GM18907 (cell line): ENCODE measurements at regions not wholly inside any gene's neighbourhood (a gene's known extent, or its start where the extent isn't known, plus 50 kb on each side); places are given as distances from the start of the nearest gene placed in this dataset.

Source experiments
- ATAC-seq: cut with Tn5 transposase; IDR thresholded peaks from one replicate; pipeline ENCODE4 v1.9.1; 2021; ENCODE audit warnings: mild to moderate bottlenecking, moderate library complexity; ENCODE audit not compliant: unreplicated experiment

DNA sequence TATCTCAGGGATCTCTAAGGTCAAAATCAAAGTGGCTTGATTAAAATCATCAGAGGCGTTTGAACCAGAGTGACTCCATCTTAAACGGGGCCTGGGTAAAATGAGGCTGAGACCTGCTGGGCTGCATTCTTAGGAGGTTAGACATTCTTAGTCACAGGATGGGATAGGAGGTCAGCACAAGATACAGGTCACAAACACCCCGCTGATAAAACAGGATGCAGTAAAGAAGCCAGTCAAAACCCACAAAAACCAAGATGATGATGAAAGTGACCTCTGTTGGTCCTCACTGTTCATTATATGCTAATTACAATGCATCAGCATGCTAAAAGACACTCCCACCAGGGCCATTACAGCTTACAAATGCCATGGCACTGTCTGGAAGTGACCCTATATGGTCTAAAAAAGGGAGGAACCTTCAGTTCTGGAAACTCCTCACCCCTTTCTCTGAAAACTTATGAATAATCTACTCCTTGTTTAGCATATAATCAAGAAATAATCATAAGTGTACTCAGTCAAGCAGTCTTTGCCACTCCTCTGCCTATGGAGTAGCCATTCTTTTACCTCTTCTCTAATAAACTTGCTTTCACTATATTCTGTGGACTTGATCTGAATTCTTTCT lies 143.3 kb upstream of the SLCO3A1 start:
- no peak for ATAC-seq

DNA sequence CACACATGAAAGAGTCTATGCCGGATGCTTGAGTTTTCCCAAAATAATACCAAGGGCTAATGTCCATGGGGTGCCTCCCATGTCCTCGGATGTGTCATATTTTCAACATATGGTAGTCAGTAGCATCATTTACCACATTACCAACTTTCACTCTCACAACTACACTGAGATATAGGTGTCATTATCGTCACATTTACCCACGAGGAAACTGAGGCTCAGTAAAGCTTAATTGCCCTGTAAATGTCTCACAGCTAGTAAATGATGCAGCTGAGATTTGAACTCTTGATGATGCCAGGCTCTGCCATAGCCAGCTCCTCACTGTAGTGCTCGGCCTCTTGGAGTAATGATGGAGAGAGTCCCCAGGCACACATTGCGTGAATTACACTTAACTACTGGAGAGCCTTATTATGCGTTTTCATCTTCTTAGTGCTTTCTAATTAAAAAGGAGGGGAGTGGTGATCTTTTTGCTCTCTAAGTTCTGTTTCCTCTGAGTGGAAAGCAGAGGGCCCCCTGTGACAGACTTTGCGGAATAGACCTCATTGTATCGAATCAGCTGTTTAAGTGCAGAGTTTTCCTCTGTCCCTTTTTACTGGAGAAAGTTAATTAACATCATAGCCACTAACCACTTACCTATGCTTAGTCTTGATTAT lies 142.0 kb upstream of the SLCO3A1 start:
- ATAC-seq: no peak

DNA sequence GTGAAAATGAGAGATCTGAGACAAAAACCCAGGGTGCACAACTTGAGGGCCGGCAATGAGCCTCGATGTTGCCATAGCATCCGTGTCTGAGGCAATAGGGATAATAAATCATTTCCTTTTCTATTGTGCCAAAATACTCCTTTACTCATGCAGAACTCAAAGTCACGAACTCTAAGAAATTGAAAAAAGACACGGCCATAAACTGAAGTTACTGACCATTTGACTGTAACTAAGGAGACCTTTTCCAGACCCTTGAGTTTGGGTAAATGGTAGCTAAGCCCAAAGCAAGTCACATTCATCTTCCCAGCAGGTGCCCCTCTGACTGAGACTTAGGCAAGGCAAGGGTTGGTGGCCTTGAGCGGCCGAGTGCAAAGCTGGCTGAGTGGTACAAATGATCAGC lies 141.2 kb upstream of the SLCO3A1 start:
- ATAC-seq: no peak

DNA sequence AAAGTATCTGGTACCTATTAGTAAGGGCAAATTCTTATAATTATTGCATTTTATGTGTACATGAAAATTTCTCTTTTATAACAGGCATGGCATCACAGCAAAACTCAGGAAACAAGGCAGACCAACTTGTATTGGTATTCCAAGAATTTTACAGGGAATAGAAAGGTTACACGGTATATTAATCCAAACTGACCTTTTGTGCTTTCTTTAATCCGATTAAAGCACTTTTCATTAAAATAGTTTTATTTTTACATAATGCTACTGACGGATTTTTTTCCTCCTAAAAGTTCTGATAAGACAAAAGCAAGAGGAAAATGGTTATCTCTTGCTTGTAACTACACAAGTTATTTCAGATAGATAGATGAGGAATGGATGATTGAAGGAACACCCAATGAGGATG lies 137.0 kb upstream of the SLCO3A1 start:
- ATAC-seq: no peak

DNA sequence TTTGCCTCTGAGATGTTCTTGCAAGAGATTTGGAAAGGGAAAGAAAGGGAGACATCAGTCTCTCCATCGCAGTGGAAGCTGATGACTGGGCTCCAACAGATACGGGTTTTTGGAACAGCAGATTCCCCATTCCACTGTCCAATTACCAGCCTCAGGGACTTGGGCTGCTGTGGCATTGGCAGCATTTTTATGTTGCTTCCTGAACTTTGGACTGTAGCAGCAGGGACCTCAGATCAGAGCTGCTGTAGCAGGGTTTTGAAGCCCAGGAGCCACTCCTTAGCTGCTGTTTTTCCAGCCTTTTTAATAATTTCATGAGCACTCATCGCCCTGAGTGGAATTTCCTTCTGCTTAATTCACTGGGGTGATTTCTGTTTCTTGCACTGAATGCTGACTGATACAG lies 135.7 kb upstream of the SLCO3A1 start:
- no peak for ATAC-seq

DNA sequence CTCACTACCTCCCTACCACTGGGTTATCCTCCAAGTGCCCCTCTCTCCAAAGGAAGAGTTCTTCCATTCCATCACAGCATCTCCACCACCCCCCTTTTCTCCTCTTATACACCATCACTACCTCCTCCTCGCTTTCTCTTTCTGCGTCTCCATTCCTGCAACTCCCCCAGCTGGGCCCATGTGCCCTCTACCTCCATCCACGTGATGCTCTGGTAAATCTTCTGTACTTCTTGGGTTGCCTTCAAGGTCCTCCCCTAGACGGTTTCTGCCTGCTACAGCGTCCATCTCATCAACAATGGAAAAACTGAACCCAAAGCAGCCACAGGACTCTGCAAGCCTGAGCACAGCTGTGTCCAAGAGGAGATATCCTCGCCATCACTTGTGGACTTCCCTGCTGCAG lies 129.5 kb upstream of the SLCO3A1 start:
- no peak for ATAC-seq

DNA sequence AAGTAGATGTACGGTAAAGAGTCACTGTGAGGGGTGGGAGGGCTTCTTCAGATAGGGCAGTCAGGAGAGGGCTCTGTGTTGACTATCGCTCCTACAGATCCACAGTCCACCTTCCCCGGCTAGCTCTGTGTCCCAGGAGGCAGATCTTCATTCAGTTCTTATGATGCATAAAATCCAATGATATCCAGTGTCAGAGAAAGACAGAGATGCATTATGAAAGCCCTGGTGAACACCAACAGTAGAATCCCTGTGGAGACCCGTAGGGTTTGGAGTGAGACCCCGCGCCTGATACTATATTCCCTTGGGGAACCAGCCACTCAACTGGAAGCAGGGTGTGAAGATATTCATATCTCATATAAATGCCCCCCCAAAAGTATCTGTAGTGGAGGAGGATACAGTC lies 119.8 kb upstream of the SLCO3A1 start:
- ATAC-seq: no peak

DNA sequence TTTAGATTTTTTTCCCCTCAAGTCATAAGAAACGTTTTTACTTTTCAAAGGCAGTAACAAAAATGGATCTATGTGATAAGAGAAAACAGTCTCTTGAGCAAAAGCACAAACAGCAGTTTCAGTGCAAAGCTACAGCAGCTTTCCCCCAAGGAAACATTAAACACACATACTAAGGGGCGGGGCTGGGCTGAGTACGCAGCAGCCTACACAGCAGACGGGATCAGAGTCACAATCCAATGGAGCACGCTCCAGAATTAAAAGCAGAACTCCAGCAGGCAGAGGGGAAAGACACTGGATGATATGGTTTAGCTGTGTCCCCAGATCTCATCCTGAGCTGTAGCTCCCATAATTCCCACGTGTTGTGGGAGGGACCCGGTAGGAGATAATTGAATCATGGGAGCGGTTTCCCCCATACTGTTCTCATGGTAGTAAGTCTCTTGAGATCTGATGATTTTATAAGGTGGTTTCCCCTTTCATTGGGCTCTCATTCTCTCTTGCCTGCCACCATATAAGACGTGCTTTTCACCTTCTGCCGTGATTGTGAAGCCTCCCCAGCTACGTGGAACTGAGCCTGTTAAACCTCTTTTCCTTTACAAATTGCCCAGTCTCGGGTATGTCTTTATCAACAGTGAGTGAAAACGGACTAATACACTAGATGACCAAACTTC lies 116.2 kb upstream of the SLCO3A1 start:
- ATAC-seq: no peak

DNA sequence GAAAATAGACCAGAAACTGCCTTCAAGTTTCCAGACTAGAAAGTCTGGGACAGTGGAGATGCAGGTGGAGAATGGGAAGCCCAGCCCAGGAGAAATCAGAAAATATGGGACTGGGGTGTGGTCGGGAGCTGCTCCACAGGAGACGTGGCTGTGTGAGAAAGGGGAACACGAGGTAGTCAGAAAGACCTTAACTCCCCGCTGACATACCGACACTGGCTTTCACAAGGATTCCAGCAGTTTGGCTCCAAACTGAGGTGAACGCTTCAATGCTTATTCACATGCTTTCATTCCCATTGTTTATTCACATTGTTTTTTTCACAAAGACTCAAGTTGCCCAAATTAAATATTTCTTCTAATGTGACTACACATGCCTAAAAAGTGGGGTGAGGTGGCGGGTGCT lies 111.5 kb upstream of the SLCO3A1 start:
- no peak for ATAC-seq

DNA sequence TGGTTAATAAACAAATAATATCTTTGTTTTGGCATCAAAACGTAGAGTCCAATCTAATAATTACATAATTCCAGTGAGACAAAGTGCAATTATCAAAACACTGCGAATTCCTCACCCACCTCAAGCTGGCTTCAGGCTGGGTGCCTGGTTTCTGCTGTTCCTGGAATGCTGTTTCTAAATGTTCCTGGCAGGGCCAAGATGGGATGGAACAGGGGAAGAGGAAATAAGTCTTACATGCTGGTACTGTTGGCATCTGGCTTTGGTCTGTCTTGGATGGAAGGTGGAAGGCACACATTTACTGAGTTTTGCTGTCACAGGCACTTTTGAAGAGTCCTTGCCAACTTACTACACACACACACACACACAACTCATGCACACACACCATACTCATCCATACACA lies 101.9 kb upstream of the SLCO3A1 start:
- no peak for ATAC-seq

DNA sequence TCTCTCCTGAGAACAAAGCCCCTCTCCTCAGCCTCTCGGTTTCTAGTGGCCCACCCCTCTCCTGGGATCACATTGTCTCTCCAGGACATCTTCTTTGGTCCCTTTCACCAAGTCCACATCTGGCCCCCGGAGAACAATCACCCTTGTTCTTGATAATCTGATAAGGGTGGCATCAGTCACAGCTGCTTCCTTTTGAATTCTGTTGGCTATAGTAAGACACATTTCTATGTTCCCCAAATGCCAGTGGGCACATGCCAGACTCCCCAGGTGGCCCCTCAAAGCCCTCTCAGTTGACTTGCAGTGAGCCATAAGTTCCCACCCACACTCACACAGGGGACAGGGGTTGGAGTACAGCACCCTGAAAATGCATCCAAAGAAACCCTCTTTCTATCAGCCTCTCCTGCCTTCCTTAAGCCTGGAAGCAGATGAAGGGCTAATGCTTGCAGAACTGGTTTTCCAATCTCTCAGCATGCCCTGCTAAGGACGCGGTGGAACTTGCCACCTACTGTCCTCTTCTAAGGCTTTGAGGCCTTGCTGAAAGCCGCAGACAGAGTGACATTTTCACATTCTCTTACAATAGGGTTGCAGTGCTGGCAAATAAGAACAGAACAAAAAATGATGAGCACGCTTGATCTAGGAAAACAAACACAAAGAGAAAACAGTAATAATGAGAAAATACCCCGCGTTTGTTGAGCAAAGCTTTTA lies 101.3 kb upstream of the SLCO3A1 start:
- no peak for ATAC-seq

DNA sequence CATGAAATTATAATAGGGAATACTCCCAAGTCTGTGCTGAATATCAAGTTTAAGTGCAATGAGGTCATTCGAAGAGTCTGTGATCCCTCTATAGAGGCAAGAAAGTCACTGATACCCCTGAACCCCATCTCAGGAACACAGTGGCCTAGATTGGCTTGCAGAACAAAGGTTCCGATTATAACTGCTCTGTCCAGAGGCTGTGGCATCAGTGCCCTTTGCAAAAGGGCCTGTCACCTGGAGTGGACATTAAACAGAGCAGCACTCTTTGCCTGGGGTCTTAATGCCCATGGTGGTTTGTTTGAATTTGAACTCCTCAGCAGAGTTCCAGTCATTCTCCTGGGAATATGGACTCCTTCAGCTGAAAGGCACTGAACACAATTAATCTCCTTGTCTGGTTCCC lies 93.9 kb upstream of the SLCO3A1 start:
- no peak for ATAC-seq

DNA sequence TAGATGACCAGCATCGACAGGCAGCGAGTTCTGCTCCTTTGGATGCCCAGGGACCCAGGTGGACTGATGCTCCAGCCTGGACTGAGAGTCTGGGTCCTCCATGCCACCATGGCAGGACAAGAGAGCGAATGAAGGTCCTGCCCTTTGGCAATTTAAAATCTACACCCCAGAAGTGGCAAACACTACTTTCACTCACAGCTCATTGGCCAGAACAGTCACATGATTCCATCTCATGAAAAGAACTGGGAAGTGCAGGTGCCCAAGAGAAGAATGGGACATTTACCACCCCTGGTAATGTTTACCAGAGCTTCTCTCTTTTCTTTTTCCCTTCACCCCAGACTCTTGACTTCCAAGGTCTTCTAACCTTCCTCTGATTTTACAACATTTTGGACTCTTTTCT lies 87.8 kb upstream of the SLCO3A1 start:
- no peak for ATAC-seq

DNA sequence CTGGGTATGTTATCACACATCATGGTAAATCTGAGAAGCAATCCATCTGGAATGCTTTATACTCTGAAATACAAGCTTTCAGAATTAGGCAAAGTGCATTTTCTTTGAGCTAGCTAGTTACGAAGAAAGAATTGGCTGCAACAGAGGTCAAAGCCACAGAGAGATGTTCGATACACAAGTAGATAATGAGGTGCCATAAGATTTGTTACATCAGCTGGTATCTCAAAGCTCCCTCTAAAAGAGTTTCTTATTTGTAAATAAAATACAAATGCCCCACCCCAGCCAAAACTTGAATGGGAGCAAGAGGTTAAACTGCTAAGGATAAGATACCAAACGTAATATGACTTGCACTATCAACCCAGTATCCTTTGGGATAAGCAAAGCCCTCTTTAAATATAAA lies 84.0 kb upstream of the SLCO3A1 start:
- no peak for ATAC-seq

DNA sequence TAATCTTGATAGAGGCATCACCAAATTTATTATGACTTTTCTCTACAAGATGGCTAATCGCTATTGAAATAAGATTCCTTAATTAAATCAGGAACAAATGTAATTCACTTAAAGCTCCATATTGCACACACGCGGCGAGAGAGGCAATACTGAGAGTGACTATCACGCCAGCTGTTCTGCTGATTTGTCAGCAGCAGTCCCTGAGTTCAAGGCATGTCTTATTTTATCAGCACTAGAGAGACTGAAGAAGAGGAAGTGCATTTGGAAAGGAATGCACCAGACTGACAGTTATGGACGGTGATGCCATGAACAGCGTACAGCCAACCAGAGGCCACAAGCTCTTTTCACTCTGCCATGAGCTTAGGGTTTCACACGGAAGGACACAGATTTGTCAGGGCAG lies 83.6 kb upstream of the SLCO3A1 start:
- no peak for ATAC-seq

DNA sequence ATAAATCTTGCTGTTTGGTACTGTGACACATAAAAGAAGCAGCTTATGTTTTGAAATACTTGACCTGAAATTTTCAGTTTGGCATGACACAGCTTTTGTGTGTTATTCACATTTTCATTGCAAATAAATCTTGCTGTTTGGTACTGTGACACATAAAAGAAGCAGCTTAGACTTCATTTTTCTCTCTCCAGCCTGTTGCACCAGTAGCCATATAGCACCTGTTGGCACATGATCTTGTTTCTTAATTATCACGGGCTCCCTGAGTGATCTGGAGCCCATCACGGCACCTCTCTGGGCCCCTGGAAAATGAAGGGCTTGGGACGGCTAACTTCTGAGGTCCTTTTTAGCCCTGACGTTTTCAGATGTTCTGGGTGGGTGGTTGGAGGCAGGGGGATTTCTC lies 77.4 kb upstream of the SLCO3A1 start:
- ATAC-seq: no peak

DNA sequence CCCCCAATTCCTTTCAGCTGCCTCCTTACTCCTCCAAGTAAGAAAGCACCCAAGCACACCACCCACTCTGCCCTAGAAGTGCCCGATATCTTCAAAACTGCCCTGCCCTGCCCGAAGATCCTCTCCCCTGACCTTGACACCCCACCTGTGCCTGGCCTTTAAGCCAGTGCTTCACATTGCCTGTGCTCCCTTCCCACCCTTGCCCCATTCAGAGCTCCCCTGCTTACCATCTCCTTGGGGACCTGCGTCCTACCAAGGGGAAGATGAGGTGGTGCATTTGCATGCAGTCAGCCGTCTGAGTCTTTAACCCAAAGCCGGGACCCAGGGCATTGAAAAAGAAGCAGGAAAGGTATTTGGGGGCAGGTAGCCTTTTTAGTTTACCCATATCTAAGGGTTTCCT lies 73.5 kb upstream of the SLCO3A1 start:
- ATAC-seq: no peak

DNA sequence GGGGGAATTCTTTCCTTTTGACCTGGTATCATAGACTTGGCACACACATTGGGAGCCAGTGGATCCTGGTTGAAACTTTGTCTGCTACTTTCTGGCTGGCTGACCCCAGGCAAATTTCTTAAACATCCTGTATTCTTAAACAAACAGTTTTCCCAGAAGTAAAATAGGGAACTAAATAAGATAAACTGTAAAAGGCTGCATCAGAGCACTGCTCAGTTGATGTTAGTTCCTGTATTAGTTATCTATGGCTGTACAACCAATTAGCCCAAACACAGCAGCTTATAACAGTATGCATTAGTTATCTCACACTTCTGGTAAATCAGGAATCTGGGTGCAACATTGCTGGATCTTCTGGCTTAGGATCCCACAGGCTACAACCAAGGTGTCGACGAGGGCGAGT lies 73.1 kb upstream of the SLCO3A1 start:
- ATAC-seq: no peak

DNA sequence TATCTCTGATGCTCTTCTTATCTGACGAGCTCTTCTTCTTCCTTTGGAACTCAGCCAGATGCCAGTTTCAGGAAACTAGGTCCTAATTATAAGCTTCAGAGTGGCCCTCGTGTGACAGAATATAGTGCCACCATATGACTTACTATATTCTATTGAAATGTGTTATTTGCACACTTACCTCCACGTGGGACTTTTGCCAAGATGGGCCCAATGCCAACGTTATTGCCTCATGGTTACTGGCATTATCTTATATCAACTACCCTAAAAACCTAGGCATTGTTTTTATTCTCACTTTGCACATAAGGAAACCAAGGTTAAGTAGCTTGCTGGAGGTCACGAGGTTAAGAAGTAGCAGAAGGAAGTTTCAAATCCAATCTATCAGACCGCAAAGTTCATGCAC lies 71.3 kb upstream of the SLCO3A1 start:
- no peak for ATAC-seq

DNA sequence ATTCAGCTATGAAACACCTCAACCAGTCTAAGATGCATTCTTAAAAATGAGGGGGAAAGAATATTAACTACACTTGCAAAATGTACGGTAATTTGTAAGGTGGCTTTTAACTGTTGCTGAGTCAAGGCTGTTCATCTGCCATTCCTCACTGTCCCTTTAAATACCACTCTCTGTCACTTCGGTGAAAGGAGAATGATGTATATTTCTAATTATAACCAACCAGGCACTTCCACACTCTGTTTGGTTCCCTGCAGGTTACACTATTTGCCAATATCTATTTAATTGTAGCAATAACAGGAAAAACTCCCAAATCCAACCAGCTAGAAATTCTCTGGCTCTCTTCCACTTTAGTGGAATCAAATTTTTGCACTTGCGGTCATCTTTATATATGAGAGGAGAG lies 70.5 kb upstream of the SLCO3A1 start:
- no peak for ATAC-seq

DNA sequence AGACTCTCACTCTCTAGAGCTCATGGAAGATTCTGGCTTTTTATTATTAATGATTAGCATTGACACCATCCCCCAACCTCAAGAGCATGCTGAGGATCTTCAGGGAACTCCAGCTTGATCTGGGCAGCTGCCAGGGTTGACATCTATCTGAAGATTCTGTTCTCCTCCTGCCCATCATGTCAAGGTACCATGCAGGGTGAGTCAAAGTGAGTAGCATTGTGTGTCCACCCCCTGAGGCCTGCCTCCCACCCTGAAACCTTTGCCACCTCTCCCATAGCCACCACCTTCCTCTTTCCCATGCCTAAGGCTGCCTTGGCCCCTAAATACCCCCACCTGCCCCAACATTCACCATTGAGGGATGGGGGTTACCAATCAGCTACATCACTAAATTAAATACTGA lies 70.1 kb upstream of the SLCO3A1 start:
- no peak for ATAC-seq
